IPS DF 6.9 (cell line): ENCODE measurements at regions not wholly inside any gene's neighbourhood (a gene's known extent, or its start where the extent isn't known, plus 50 kb on each side); places are given as distances from the start of the nearest gene placed in this dataset.

Experiments used
- DNase-seq: peaks from one replicate; pipeline ENCODE4 v3.0.0-alpha.2; 2013; ENCODE audit warnings: low read depth, low spot score
- H3K27ac ChIP-seq: one replicate; pipeline ENCODE4 v1.5.1; 2013; ENCODE audit warnings: low read length, control low read depth
- H3K27me3 ChIP-seq: 2 replicates; pipeline ENCODE4 v1.6.1; 2013; ENCODE audit warnings: mild to moderate bottlenecking, low read length; ENCODE audit not compliant: control insufficient read depth, insufficient read depth
- H3K36me3 ChIP-seq: 2 replicates; pipeline ENCODE4 v1.6.1; 2013; ENCODE audit warnings: low read length; ENCODE audit not compliant: control insufficient read depth, insufficient read depth
- H3K4me1 ChIP-seq: 2 replicates; pipeline ENCODE4 v1.6.1; 2013; ENCODE audit warnings: low read length; ENCODE audit not compliant: control insufficient read depth, insufficient read depth
- H3K4me3 ChIP-seq: 2 replicates; pipeline ENCODE4 v1.5.1; 2013; ENCODE audit warnings: mild to moderate bottlenecking, low read length
- H3K9me3 ChIP-seq: 2 replicates; pipeline ENCODE4 v1.6.1; 2013; ENCODE audit warnings: low read length, inconsistent platforms; ENCODE audit not compliant: control insufficient read depth, insufficient read depth
- WGBS: extraction: QIAGEN DNeasy Blood & Tissue Kit; methylation state at CpG from one replicate; pipeline ENCODE4 v1.1.7; 2013; ENCODE audit warnings: mixed read lengths, missing lambda C conversion rate; ENCODE audit not compliant: insufficient read length, insufficient coverage; 5-methylcytosine and 5-hydroxymethylcytosine counted together

- DNase-seq = no peak
- WGBS = no CpG with 5 or more reads among the region's 49 CpGs
- no peaks in the 10 kb centered on the region for H3K4me1 ChIP-seq
- H3K4me3 ChIP-seq = no peak overlapping the region
- H3K9me3 ChIP-seq = peaks cover 40% of the 10 kb centered on the region
- H3K36me3 ChIP-seq = no peaks in the 10 kb centered on the region
- no peak overlapping the region for H3K27ac ChIP-seq
- H3K27me3 ChIP-seq = no peaks in the 10 kb centered on the region
These were observed 267.4 kb downstream of the ALG10 start for GRCh38 chr12:34289431-34290380.

DNA sequence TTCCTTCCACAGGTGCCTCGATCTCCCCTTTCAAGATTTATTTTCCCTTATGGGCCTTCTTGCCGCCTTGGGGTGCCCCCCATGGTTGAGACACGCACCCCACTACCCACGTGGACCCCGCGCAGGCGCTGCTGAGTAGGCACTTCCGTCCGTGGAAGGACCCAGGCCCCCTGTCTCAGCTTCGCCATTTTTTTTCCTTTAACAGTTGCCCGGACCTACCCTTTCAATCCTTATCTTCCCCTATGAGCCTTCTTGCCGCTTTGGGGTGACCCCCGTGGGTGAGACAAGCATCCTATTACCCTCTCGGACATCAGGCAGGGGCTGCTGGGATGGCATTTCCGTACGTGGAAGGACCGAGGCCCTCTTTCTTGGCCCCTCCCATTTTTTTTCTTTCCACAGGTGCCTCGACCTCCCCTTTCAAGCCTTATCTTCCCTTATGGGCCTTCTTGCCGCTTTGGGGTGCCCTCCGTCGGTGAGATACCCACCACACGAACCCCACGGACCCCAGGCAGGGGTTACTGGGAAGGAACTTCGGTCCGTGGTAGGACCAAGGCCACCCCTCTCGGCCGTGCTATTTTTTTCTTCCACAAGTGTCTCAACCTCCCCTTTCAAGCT is 268.2 kb downstream of the ALG10 start:
- Histone ChIP-seq H3K4me1 (no peaks in the 10 kb centered on the region), H3K36me3 (no peaks in the 10 kb centered on the region), H3K27ac (no peak overlapping the region), H3K27me3 (no peaks in the 10 kb centered on the region), H3K4me3 (no peak overlapping the region), H3K9me3 (peaks cover 44% of the 10 kb centered on the region)
- WGBS = no CpG with 5 or more reads among the region's 27 CpGs
- no peak for DNase-seq

- no peak for DNase-seq
- no peaks in the 10 kb centered on the region for H3K4me1 ChIP-seq
- H3K4me3 ChIP-seq = no peak overlapping the region
- WGBS = no CpG with 5 or more reads among the region's 17 CpGs
- no peak overlapping the region for H3K27ac ChIP-seq
- no peaks in the 10 kb centered on the region for H3K27me3 ChIP-seq
- peaks cover 44% of the 10 kb centered on the region for H3K9me3 ChIP-seq
- H3K36me3 ChIP-seq = no peaks in the 10 kb centered on the region
These were observed 268.7 kb downstream of the ALG10 start for GRCh38 chr12:34291001-34291400.

DNA sequence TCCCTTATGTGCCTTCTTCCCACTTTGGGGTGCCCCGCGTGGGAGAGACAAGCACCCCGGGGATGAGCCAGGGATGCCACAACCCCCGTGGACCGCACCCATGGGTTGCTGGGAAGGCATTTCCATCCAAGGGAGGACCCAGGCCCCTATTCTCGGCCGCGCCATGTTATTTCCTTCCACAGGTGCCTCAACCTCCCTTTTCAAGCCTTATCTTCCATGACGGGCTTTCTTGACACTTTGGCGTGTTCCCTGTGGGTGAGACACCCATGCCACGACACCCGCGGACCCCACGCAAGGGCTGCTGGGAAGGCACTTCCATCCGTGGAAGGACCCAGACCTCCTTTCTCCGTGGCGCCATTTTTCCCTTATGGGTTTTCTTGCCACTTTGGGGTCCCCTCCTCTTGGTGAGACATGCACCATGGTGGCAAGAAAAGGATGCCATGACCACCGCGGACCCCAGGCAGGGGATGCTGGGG is 269.2 kb downstream of the ALG10 start:
- Histone ChIP-seq H3K27me3 (no peaks in the 10 kb centered on the region), H3K27ac (no peak overlapping the region), H3K36me3 (no peaks in the 10 kb centered on the region), H3K4me1 (no peaks in the 10 kb centered on the region), H3K4me3 (no peak overlapping the region), H3K9me3 (peaks cover 42% of the 10 kb centered on the region)
- WGBS = no CpG with 5 or more reads among the region's 19 CpGs
- no peak for DNase-seq

DNA sequence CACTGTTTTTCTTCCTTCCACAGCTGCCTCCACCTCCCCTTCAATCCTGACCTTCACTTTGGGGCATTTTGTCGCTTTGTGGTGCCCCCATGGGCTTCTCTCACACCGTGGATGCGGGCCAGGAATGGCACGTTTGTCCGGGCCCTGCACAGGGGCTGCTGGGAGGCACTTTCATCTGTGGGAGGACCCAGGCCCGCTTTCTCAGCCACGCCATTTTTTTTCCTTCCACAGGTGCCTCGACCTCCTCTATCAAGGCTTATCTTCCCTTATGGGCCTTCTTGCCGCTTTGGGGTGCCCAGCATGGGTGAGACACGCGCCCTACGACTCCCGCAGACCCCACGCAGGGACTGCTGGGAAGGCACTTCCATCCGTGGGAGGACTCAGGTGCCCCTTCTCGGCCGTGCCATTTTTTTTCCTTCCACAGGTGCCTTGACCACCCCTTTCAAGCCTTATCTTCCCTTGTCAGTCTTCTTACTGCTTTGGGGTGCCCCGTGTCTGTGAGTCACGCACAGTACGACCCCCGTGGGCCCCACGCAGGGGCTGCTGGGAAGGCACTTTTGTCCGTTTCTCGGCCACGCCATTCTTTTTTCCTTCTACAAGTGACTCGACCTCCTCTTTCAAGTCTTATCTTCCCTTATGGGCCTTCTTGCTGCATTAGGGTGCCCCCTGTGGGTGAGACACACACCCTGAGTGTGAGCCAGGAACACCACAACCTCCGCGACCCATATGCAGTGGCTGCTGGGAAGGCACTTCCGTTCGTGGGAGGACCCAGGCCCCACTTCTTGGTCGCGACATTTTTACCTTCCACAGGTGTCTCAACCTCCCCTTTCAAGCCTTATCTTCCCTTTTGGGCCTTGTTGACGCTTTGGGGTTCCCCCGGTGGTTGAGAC is 270.7 kb downstream of the ALG10 start:
- peaks cover 38% of the 10 kb centered on the region for H3K9me3 ChIP-seq
- H3K36me3 ChIP-seq = no peaks in the 10 kb centered on the region
- no peaks in the 10 kb centered on the region for H3K4me1 ChIP-seq
- H3K27me3 ChIP-seq = no peaks in the 10 kb centered on the region
- WGBS = no CpG with 5 or more reads among the region's 34 CpGs
- DNase-seq = no peak
- H3K4me3 ChIP-seq = no peak overlapping the region
- H3K27ac ChIP-seq = no peak overlapping the region

GRCh38 chr12:34294137-34294536 is 271.8 kb downstream of the ALG10 start:
- DNase-seq = no peak
- H3K27ac ChIP-seq = no peak overlapping the region
- WGBS = no CpG with 5 or more reads among the region's 13 CpGs
- H3K4me1 ChIP-seq = no peaks in the 10 kb centered on the region
- H3K27me3 ChIP-seq = no peaks in the 10 kb centered on the region
- no peaks in the 10 kb centered on the region for H3K36me3 ChIP-seq
- peaks cover 35% of the 10 kb centered on the region for H3K9me3 ChIP-seq
- H3K4me3 ChIP-seq = no peak overlapping the region

DNA sequence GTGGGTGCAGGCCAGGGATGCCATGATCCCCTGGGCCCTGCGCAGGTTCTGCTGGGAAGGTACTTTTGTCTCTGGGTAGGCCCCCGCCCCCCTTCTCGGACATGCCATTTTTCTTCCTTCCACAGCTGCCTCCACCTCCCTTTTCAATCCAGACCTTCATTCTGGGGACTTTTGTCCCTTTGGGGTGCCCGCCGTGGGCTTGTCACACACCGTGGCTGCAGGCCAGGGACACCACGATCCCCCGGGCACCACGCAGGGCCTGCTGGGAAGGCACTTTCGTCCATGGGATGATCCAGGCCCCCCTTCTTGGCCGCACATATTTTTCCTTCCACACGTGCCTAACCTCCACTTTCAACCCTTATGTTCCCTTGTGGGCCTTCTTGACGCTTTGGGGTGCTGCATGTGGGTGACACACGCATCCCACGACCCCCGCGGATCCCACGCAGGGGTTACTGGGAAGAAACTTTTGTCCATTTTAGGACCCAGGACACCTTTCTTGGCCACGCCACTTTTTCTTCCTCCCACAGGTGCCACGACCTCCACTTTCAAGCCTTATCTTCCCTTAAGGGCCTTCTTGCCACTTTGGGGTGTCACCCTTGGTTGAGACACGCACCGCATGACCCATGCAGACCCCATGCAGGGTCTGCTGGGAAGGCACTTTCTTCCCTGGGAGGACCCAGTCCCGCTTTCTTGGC is 272.5 kb downstream of the ALG10 start:
- Histone ChIP-seq H3K36me3 (no peaks in the 10 kb centered on the region), H3K4me1 (no peaks in the 10 kb centered on the region), H3K27ac (no peak overlapping the region), H3K4me3 (no peak overlapping the region), H3K9me3 (peaks cover 36% of the 10 kb centered on the region), H3K27me3 (no peaks in the 10 kb centered on the region)
- WGBS = no CpG with 5 or more reads among the region's 23 CpGs
- DNase-seq = no peak

DNA sequence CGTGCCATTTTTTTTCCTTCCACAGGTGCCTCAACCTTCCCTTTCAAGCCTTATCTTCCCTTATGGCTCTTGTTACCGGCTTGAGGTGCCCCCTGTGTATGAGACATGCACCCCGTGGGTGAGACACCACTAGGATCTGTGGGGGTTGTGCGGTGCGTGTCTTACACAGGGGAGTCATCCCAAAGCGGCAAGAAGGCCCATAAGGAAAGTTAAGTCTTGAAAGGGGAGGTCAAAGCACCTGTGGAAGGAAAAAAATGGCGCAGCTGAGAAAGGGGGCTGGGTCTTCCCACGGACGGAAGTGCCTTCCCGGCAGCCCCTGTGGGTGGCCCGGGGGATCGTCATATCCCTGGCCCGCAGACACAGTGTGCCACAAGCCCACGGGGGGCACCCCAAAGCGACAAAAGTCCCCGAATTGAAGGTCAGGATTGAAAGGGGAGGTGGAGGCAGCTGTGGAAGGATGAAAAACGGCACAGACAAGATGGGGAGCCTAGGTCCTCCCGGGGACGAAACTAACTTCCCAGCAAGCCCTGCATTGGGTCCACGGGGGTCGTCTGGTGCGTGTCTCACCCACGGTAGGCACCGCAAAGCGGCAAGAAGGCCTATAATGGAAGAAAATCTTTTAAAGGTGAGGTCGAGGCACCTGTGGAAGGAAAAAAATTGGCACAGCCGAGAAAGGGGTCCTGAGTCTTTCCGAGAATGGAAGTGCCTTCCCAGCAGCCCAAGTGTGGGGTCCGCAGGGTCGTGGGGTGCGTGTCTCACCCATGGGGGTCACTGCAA is 273.3 kb downstream of the ALG10 start:
- WGBS = no CpG with 5 or more reads among the region's 31 CpGs
- Histone ChIP-seq H3K27ac (no peak overlapping the region), H3K4me3 (no peak overlapping the region), H3K36me3 (no peaks in the 10 kb centered on the region), H3K27me3 (no peaks in the 10 kb centered on the region), H3K4me1 (no peaks in the 10 kb centered on the region), H3K9me3 (peaks cover 33% of the 10 kb centered on the region)
- no peak for DNase-seq

- Histone ChIP-seq H3K4me3 (no peak overlapping the region), H3K4me1 (no peaks in the 10 kb centered on the region), H3K27me3 (no peaks in the 10 kb centered on the region), H3K27ac (no peak overlapping the region), H3K9me3 (peaks cover 39% of the 10 kb centered on the region), H3K36me3 (no peaks in the 10 kb centered on the region)
- WGBS = no CpG with 5 or more reads among the region's 30 CpGs
- DNase-seq = no peak
These were observed 274.1 kb downstream of the ALG10 start for GRCh38 chr12:34296143-34297041.
